GM18870 (cell line): ENCODE measurements at regions not wholly inside any gene's neighbourhood (a gene's known extent, or its start where the extent isn't known, plus 50 kb on each side); places are given as distances from the start of the nearest gene placed in this dataset.

Source experiments
- ATAC-seq: cut with Tn5 transposase; IDR thresholded peaks from one replicate; pipeline ENCODE4 v1.9.1; 2021; ENCODE audit warnings: moderate library complexity; ENCODE audit not compliant: unreplicated experiment

GRCh38 chrX:109927663-109928273, 75.1 kb upstream of the TMEM164 start:
- ATAC-seq, result no peak

DNA sequence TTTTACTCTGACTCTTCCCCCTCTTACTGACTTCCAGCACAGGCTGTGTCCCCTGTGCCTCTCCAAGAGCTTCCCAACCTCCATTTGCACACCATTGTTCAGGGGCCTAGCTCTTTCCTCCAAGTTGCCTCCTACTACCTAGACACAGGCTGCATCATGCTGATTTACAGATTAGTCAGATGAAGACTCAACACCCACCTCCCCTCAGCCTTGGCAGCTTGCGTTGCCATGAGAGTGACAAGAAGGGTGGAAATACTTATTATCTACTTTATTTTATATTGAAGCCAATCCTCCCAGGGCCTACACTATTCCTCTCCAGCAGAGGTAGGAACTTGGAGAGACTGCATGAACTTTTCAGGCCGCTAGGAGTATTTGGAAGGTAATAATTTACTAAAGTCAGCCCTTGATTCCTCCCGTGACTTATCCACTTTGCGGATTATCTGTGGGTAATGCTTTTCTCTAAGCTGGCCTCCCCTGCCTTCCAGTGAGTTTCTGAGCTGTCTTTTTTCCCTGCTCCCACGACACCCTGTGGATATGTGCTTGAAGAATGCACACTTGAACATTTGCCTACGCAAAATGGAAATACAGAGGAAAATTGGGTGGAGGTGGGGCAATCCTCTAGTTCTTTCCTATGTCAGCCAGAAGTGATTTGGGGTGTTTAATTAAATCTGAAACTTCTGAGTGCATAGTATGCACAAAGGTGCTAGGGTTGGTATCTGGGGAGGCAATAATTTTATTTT, 74.1 kb upstream of the TMEM164 start:
- ATAC-seq, result no peak

DNA sequence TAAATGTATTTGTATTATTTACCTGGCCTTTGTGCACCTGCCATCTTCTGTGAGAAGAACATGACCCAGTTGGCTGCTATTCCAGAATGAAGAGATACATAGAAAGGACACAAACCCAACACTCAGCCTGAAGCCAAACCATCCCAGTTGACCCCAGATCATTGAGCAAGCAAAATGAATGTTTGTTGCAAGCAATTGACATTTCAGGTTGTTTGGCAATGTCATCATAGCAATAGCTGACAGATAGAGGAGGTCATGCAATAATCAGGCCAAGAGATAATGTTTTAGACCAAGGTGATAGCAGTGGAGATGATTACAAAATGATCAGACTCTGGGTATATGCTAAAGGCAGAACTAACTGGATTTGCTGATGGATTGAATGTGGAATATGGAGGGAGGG, 71.2 kb upstream of the TMEM164 start:
- ATAC-seq, result no peak

- ATAC-seq, result no peak
Observed at GRCh38 chrX:109934434-109934833, 68.5 kb upstream of the TMEM164 start.

DNA sequence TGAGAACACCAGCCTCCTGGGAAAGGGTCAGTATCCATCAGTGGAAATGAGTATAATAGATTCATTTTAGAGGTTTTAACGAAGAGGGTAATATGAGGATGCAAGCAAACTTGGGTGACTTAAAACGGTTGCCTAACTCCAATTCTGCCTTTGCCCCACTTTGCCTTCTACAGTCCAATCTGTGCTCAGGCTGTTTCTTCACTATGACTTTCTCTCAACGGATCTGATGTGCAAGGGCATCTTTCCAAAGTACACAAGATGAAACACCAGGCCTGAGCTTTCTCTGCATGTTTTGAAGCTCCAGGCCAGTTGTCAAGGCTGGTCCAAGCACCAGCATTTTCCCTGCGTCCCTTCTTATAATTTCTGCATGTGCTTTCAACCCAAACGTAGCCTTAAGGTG, 68.0 kb upstream of the TMEM164 start:
- ATAC-seq, result no peak

DNA sequence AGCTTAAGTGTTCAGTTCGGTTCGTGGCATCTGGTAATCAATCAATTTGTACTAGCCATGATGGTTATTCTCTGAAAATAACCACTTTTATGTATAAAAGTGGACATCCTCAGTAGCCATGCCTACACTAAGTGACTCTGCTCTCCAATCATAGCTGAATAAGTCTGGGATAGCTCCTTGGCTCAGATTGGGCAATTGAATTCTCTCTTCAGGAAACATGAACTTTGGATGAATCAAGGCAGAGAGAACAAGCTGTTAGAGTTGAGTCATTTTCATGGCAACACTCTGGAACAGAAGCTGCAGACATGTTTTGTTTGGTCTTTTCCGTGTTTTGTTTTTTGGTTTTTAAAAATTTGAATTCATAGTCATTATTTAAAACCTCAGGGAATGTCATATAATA, 66.8 kb upstream of the TMEM164 start:
- no peak for ATAC-seq

GRCh38 chrX:109936598-109936997, 66.3 kb upstream of the TMEM164 start:
- no peak for ATAC-seq

GRCh38 chrX:109939498-109939897, 63.4 kb upstream of the TMEM164 start:
- ATAC-seq, result no peak

DNA sequence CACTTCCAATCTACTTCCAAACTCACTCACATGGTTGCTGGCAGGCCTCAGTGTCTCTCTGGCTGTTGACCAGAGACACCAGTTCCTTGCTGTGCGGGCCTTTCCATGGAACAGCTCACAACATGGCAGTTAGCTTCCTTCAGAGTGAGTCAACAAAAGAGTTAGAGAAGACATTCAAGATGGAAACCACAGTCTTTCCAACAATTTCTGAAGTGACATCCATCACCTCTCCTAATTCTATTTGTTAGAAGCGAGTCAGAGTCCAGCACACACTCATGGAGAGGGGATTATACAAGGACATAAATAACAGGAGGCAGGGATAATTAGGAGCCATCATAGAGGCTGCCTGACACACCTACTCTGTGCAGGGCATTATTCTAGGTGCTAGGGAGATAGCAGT, 62.5 kb upstream of the TMEM164 start:
- ATAC-seq, result no peak

DNA sequence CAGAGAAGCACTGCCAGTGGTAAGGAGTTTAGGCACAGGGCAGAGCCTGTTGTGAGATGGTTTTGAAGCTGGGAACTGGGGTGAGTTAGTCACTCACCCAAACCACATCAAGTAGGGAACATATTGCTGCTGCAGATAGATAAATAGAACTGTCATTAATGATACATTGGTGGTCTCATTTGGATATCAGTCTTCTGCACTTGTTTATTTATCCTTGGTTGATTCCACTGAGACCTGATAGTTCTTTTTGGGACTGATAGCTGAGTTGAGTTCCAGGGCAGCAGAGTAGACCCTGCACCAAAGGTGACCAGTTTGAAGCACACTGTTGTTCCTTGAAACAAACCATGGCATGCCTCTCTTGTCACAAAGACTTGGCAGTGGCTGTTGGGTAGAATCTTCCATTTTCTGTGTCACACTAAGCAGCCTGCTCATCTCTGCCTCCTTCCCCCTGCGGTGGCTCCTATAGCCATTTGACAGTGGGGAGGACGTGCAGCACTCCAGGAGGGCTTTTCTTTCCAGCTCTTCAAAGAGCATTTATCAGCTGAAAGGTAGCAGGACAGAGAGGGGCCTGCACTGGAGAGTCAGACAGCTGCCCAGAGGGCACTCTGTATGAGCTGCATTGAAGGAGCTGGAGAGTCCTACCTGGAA, 59.7 kb upstream of the TMEM164 start:
- ATAC-seq, result no peak

DNA sequence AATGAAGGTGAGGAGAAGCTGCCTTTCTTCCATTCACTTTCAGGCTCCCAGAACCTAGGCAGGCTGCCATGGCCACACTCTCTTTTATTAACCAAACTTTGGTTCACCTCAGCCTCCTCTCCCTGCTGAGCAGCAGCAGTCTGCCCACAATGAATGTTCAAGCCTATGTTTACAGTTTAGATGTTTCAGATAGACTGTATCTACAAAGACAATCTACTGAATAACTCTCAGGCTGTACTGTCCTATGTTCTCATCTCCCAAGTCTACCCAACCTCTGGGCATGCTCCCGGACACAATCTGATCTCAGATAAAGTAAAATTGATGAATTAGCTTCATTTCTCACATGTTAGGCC, 59.2 kb upstream of the TMEM164 start:
- no peak for ATAC-seq

GRCh38 chrX:109952050-109952449, 50.9 kb upstream of the TMEM164 start:
- no peak for ATAC-seq

DNA sequence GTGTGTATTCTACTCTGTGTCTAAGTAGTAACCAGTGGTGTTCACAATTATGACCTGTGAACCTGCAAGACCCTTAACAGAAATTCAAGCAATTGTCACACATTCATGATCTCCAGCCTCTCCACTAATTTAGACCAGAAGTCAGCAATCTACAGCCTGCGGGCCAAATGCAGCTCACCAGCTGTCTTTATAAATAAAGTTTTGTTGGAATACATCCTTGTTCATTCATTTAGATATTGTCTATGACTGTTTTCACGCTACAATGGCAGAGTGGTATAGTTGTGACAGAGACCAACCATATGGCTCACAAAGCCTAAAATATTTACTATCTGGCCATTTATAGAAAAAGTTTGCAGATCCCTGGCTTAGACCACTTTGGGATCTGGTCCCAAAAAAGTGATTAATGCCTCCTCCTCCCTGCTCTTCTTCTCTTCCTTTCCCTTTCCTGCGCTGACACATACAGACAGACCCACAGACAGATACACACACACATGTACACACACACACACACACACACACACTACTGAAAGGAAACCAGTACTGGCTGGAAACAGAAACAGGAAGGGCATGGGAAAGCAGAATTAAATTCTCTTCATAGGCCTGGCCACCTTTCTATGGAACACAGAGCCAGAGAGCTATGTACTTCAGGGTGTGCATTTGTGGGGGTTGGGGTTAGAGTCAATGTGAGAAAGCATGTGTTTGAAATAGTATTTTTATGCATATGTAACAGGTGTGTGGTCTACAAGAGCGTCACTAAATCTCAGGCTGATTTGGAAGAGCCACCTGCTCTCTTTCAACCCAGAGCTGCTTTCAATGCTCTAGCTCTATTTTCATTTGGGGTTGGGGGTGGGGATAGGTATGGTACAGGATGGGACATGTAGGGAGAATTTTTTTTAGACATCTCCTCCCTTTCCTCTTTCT, 49.7 kb upstream of the TMEM164 start:
- peak; percentile 77 for ATAC-seq
